GM21717 (cell line): ENCODE measurements at regions not wholly inside any gene's neighbourhood (a gene's known extent, or its start where the extent isn't known, plus 50 kb on each side); places are given as distances from the start of the nearest gene placed in this dataset.
"Not testable (repeated sequence)": the region's sequence is repeated elsewhere in the genome, so short reads cannot be mapped to it uniquely, and the experiment has no call there.

Experiments
- ATAC-seq: cut with Tn5 transposase; IDR thresholded peaks from one replicate; pipeline ENCODE4 v1.9.1; 2021; ENCODE audit warnings: mild to moderate bottlenecking, moderate library complexity; ENCODE audit not compliant: unreplicated experiment

DNA sequence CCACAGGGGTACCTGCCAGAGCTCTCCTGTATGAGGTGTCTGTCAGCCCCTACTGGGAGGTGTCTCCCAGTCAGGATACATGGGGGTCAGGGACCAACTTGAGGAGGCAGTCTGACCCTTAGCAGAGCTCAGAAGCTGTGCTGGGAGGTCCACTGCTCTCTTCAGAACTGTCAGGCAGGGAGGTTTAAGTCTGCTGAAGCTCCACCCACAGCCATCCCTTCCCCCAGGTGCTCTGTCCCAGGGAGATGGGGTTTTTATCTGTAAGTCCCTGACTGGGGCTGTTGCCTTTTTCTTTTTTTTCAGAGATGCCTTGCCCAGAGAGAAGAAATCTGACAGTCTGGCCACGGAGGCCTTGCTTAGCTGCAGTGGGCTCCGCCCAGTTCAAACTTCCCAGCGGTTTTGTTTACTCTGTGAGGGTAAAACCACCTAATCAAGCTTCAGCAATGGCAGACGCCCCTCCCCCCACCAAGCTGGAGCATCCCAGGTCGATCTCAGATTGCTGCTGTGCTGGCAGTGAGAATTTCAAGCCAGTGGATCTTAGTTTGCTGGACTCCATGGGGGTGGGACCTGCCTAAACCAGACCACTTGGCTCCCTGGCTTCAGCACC lies 118.5 kb upstream of the RADX start:
- not testable (repeated sequence) for ATAC-seq

DNA sequence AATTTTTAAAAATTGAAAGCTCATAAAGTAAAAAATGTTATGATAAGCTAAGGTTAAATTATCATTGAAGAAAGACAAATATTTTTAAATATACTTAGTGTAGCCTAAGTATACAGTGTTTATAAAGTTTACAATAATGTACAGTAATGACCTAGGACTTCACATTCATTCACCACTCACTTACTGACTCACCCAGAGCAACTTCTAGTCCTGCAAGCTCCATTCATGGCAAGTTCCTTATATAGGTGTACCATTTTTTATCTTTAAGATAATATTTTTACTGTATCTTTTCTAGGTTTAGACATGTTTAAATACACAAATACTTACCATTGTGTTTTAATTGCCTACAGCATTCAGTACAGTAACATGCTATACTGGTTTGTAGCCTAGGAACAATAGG lies 112.3 kb upstream of the RADX start:
- no peak for ATAC-seq

DNA sequence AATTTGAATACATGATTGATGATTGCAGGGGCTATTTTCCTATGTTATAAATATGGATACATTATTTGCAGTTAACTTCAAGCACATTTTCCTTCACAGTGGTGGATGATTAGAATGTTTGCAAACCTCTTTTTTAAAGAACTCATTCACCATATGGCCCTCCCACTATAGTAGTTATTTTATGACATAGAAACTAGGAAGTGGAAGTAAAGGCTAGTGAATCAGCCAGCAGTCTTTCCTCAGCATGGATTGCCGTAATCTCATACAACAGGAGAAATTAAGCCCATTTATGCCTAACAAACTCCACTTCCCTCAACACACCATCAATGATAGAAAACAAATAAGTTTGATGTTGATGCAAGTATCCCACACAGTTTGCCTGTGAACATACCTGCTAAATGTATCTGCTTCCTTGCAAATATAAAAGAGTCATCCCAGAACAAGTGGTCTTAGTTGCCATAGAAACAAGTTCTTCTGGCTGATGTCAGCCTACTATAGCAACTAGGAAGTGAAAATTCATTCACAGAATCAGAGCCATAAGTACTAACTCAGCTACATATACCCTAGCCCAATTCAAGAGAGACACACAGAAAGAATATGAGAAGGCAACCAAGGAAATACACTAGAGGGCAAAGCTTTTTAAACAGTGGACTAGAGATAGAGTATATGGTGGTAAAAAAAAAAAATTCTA lies 100.9 kb upstream of the RADX start:
- ATAC-seq: no peak
